GM18517 (cell line): ENCODE measurements at regions not wholly inside any gene's neighbourhood (a gene's known extent, or its start where the extent isn't known, plus 50 kb on each side); places are given as distances from the start of the nearest gene placed in this dataset.
"Not testable (repeated sequence)": the region's sequence is repeated elsewhere in the genome, so short reads cannot be mapped to it uniquely, and the experiment has no call there.

Source experiments
- ATAC-seq: cut with Tn5 transposase; IDR thresholded peaks from one replicate; pipeline ENCODE4 v1.9.1; 2021; ENCODE audit warnings: mild to moderate bottlenecking, moderate library complexity; ENCODE audit not compliant: unreplicated experiment

- ATAC-seq, result no peak
Measured at GRCh38 chr5:125914471-125914870, 508.7 kb upstream of the GRAMD2B start.

- ATAC-seq, result not testable (repeated sequence)
Measured at GRCh38 chr5:125923958-125924357, 499.3 kb upstream of the GRAMD2B start.

- no peak for ATAC-seq
Measured at GRCh38 chr5:125926172-125926571, 497.0 kb upstream of the GRAMD2B start.

GRCh38 chr5:125928663-125929062, 494.5 kb upstream of the GRAMD2B start:
- ATAC-seq, result no peak

- no peak for ATAC-seq
Measured at GRCh38 chr5:125950012-125950615, 473.1 kb upstream of the GRAMD2B start.

- ATAC-seq, result peak; percentile 99
Measured at GRCh38 chr5:125961150-125961549, 462.1 kb upstream of the GRAMD2B start.

GRCh38 chr5:125965577-125965976, 457.6 kb upstream of the GRAMD2B start:
- ATAC-seq, result no peak

- no peak for ATAC-seq
Measured at GRCh38 chr5:125967576-125967975, 455.6 kb upstream of the GRAMD2B start.

GRCh38 chr5:125969011-125969813, 454.0 kb upstream of the GRAMD2B start:
- ATAC-seq, result no peak

GRCh38 chr5:125969814-125970171, 453.4 kb upstream of the GRAMD2B start:
- ATAC-seq, result no peak

GRCh38 chr5:125970631-125971307, 452.4 kb upstream of the GRAMD2B start:
- ATAC-seq, result no peak

GRCh38 chr5:125972706-125973105, 450.5 kb upstream of the GRAMD2B start:
- ATAC-seq, result no peak

GRCh38 chr5:125974679-125975078, 448.5 kb upstream of the GRAMD2B start:
- ATAC-seq, result no peak

- ATAC-seq, result no peak
Measured at GRCh38 chr5:125976421-125977000, 446.7 kb upstream of the GRAMD2B start.

GRCh38 chr5:125978015-125978414, 445.2 kb upstream of the GRAMD2B start:
- no peak for ATAC-seq

GRCh38 chr5:125979636-125980035, 443.6 kb upstream of the GRAMD2B start:
- ATAC-seq, result no peak

GRCh38 chr5:125981016-125981415, 442.2 kb upstream of the GRAMD2B start:
- ATAC-seq, result no peak

- ATAC-seq, result no peak
Measured at GRCh38 chr5:125987677-125988255, 435.4 kb upstream of the GRAMD2B start.

- ATAC-seq, result no peak
Measured at GRCh38 chr5:125992050-125992449, 431.2 kb upstream of the GRAMD2B start.

- ATAC-seq, result not testable (repeated sequence)
Measured at GRCh38 chr5:125999271-126000030, 423.8 kb upstream of the GRAMD2B start.

GRCh38 chr5:126000507-126000906, 422.7 kb upstream of the GRAMD2B start:
- no peak for ATAC-seq
